ENCODE measurements at regions not wholly inside any gene's neighbourhood (a gene's known extent, or its start where the extent isn't known, plus 50 kb on each side); places are given as distances from the start of the nearest gene placed in this dataset.

- no peak for TF ChIP-seq CTCF (IDR thresholded peaks at IDR 0.05; ENCODE audit: poor library complexity)
- no peak for TF ChIP-seq EZH2phosphoT487 (IDR thresholded peaks at IDR 0.05; ENCODE audit: low read depth, severe bottlenecking, unreplicated experiment)
- no peak for TF ChIP-seq EZH2 (IDR thresholded peaks at IDR 0.05; ENCODE audit: borderline replicate concordance)
Observed at GRCh38 chr7:38051311-38051710, 126.7 kb upstream of the STARD3NL start.

Data from hepatocyte (in vitro differentiated cells).